ENCODE measurements at regions not wholly inside any gene's neighbourhood (a gene's known extent, or its start where the extent isn't known, plus 50 kb on each side); places are given as distances from the start of the nearest gene placed in this dataset.
"Not testable (repeated sequence)": the region's sequence is repeated elsewhere in the genome, so short reads cannot be mapped to it uniquely, and the experiment has no call there.

- H3K4me1 ChIP-seq (ENCODE audit: control insufficient read depth, insufficient read depth, low read length): no peaks in the 10 kb centered on the region
- intact Hi-C loops (cut with DNase I): loop anchor here in 1 of 4 donors (5.0 kb wide), 1 partner anchor 277 kb away; no protein-coding TSS in a partner anchor
- H3K27me3 ChIP-seq (ENCODE audit: control insufficient read depth, insufficient read depth): no peaks in the 10 kb centered on the region
- H3K9me3 ChIP-seq (ENCODE audit: control insufficient read depth, low read length): no peaks in the 10 kb centered on the region
- no peak overlapping the region for H3K4me3 ChIP-seq (ENCODE audit: low read length)
- DNase-seq (no peak), ATAC-seq (no peak)
- no peak overlapping the region for H3K27ac ChIP-seq (ENCODE audit: low read length)
- WGBS: 19% methylated on average over 6 of the region's 6 CpGs
Measured at GRCh38 chr11:69915151-69915500, 95.9 kb upstream of the FGF3 start.

- WGBS: 15% methylated on average over 18 of the region's 18 CpGs
- peak; percentile 58 to 65 for ATAC-seq
Measured at GRCh38 chr11:69915501-69916250, 96.5 kb upstream of the FGF3 start.

GRCh38 chr11:69916251-69916649 lies 97.0 kb upstream of the FGF3 start:
- not testable (repeated sequence) for ATAC-seq; H3K27me3 ChIP-seq (ENCODE audit: control insufficient read depth, insufficient read depth); H3K4me1 ChIP-seq (ENCODE audit: control insufficient read depth, insufficient read depth, low read length); H3K4me3 ChIP-seq (ENCODE audit: low read length); H3K9me3 ChIP-seq (ENCODE audit: control insufficient read depth, low read length)
- peak in 2 of 3 donors; percentile 10 to 47 for DNase-seq
- intact Hi-C loops (cut with DNase I): loop anchor here in 1 of 4 donors (5.0 kb wide), 1 partner anchor 276 kb away; no protein-coding TSS in a partner anchor
- WGBS: 44% methylated on average over 8 of the region's 8 CpGs
- peak overlapping the region; percentile 27 for H3K27ac ChIP-seq (ENCODE audit: low read length)

More at GRCh38 chr11:69915501-69916250, 96.5 kb upstream of the FGF3 start:
- Histone ChIP-seq H3K27ac (ENCODE audit: low read length) (peak overlapping the region; percentile 27), H3K4me3 (ENCODE audit: low read length) (no peak overlapping the region), H3K9me3 (ENCODE audit: control insufficient read depth, low read length) (no peaks in the 10 kb centered on the region), H3K4me1 (ENCODE audit: control insufficient read depth, insufficient read depth, low read length) (no peaks in the 10 kb centered on the region), H3K27me3 (ENCODE audit: control insufficient read depth, insufficient read depth) (no peaks in the 10 kb centered on the region)
- DNase-seq: peak; percentile 91 to 97 (median 95)
- intact Hi-C loops (cut with DNase I): loop anchor here in 1 of 4 donors (5.0 kb wide), 1 partner anchor 277 kb away; no protein-coding TSS in a partner anchor

- no peaks in the 10 kb centered on the region for H3K4me1 ChIP-seq (ENCODE audit: control insufficient read depth, insufficient read depth, low read length)
- ATAC-seq: no peak
- intact Hi-C loops (cut with DNase I): loop anchor here in 1 of 4 donors (5.0 kb wide), 1 partner anchor 275 kb away; no protein-coding TSS in a partner anchor
Measured at GRCh38 chr11:69916806-69917387, 97.7 kb upstream of the FGF3 start.

GRCh38 chr11:69917529-69917928 lies 98.3 kb upstream of the FGF3 start:
- no peak overlapping the region for H3K4me3 ChIP-seq (ENCODE audit: low read length)
- H3K9me3 ChIP-seq (ENCODE audit: control insufficient read depth, low read length): no peaks in the 10 kb centered on the region
- intact Hi-C loops (cut with DNase I): loop anchor here in 1 of 4 donors (5.0 kb wide), 1 partner anchor 275 kb away; no protein-coding TSS in a partner anchor
- H3K4me1 ChIP-seq (ENCODE audit: control insufficient read depth, insufficient read depth, low read length): no peaks in the 10 kb centered on the region
- no peak for DNase-seq
- H3K27me3 ChIP-seq (ENCODE audit: control insufficient read depth, insufficient read depth): no peaks in the 10 kb centered on the region
- 49% methylated on average over 2 of the region's 2 CpGs for WGBS
- H3K27ac ChIP-seq (ENCODE audit: low read length): no peak overlapping the region
- ATAC-seq: no peak

More at GRCh38 chr11:69916806-69917387, 97.7 kb upstream of the FGF3 start:
- WGBS: 45% methylated on average over 2 of the region's 2 CpGs
- Histone ChIP-seq H3K4me3 (ENCODE audit: low read length) (no peak overlapping the region), H3K27me3 (ENCODE audit: control insufficient read depth, insufficient read depth) (no peaks in the 10 kb centered on the region), H3K9me3 (ENCODE audit: control insufficient read depth, low read length) (no peaks in the 10 kb centered on the region), H3K27ac (ENCODE audit: low read length) (no peak overlapping the region)
- peak in 1 of 3 donors; percentile 2 for DNase-seq

- H3K9me3 ChIP-seq (ENCODE audit: control insufficient read depth, low read length): no peaks in the 10 kb centered on the region
- H3K4me3 ChIP-seq (ENCODE audit: low read length): no peak overlapping the region
- peak in 2 of 3 donors; percentile 54 to 74 for DNase-seq
Measured at GRCh38 chr11:69918231-69918937, 99.2 kb upstream of the FGF3 start.

GRCh38 chr11:69918938-69919650 lies 99.9 kb upstream of the FGF3 start:
- peak; percentile 76 for ATAC-seq
- Histone ChIP-seq H3K27ac (ENCODE audit: low read length) (no peak overlapping the region), H3K27me3 (ENCODE audit: control insufficient read depth, insufficient read depth) (no peaks in the 10 kb centered on the region), H3K4me3 (ENCODE audit: low read length) (no peak overlapping the region), H3K9me3 (ENCODE audit: control insufficient read depth, low read length) (no peaks in the 10 kb centered on the region), H3K4me1 (ENCODE audit: control insufficient read depth, insufficient read depth, low read length) (no peaks in the 10 kb centered on the region)
- intact Hi-C loops (cut with DNase I): loop anchor here (2.0 to 5.0 kb wide), 3 partner anchors 273 to 278 kb away; no protein-coding TSS in a partner anchor
- WGBS: 32% methylated on average over 32 of the region's 32 CpGs
- peak; percentile 87 to 94 (median 94) for DNase-seq

More at GRCh38 chr11:69918231-69918937, 99.2 kb upstream of the FGF3 start:
- Histone ChIP-seq H3K27me3 (ENCODE audit: control insufficient read depth, insufficient read depth) (no peaks in the 10 kb centered on the region), H3K4me1 (ENCODE audit: control insufficient read depth, insufficient read depth, low read length) (no peaks in the 10 kb centered on the region), H3K27ac (ENCODE audit: low read length) (no peak overlapping the region)
- intact Hi-C loops (cut with DNase I): loop anchor here (2.0 to 5.0 kb wide), 3 partner anchors 274 to 278 kb away; no protein-coding TSS in a partner anchor
- peak; percentile 22 to 36 for ATAC-seq
- 53% methylated on average over 38 of the region's 38 CpGs for WGBS

- Histone ChIP-seq H3K4me3 (ENCODE audit: low read length) (no peak overlapping the region), H3K27ac (ENCODE audit: low read length) (no peak overlapping the region), H3K4me1 (ENCODE audit: control insufficient read depth, insufficient read depth, low read length) (no peaks in the 10 kb centered on the region), H3K27me3 (ENCODE audit: control insufficient read depth, insufficient read depth) (no peaks in the 10 kb centered on the region), H3K9me3 (ENCODE audit: control insufficient read depth, low read length) (no peaks in the 10 kb centered on the region)
- DNase-seq (peak in 1 of 3 donors; percentile 32), ATAC-seq (no peak)
- WGBS: 83% methylated on average over 3 of the region's 3 CpGs
- intact Hi-C loops (cut with DNase I): loop anchor here (2.0 to 5.0 kb wide), 3 partner anchors 272 to 277 kb away; no protein-coding TSS in a partner anchor
Measured at GRCh38 chr11:69919659-69920344, 100.6 kb upstream of the FGF3 start.

- Histone ChIP-seq H3K9me3 (ENCODE audit: control insufficient read depth, low read length) (no peaks in the 10 kb centered on the region), H3K27ac (ENCODE audit: low read length) (no peak overlapping the region), H3K27me3 (ENCODE audit: control insufficient read depth, insufficient read depth) (no peaks in the 10 kb centered on the region), H3K4me3 (ENCODE audit: low read length) (no peak overlapping the region), H3K4me1 (ENCODE audit: control insufficient read depth, insufficient read depth, low read length) (no peaks in the 10 kb centered on the region)
- intact Hi-C loops (cut with DNase I): no loop called here
- WGBS: 86% methylated on average over 16 of the region's 16 CpGs
- ATAC-seq (no peak), DNase-seq (peak in 1 of 3 donors; percentile 33)
Measured at GRCh38 chr11:69920345-69921127, 101.3 kb upstream of the FGF3 start.

Measured in right cardiac atrium (tissue), 5 donors.